ENCODE measurements at regions not wholly inside any gene's neighbourhood (a gene's known extent, or its start where the extent isn't known, plus 50 kb on each side); places are given as distances from the start of the nearest gene placed in this dataset.

GRCh38 chr1:104435255-104435654, 685.6 kb downstream of the AMY1C start:
- DNase-seq (ENCODE audit: low read depth) = no peak
- no peak for TF ChIP-seq CTCF (conservative IDR thresholded peaks at IDR 0.05; ENCODE audit: low read length)
- no peak overlapping the region for H3K4me3 ChIP-seq (ENCODE audit: low read length)

GRCh38 chr1:104440011-104440410, 690.3 kb downstream of the AMY1C start:
- H3K4me3 ChIP-seq (ENCODE audit: low read length) = no peak overlapping the region
- DNase-seq (ENCODE audit: low read depth) = no peak
- TF ChIP-seq CTCF (conservative IDR thresholded peaks at IDR 0.05; ENCODE audit: low read length) = no peak

- TF ChIP-seq CTCF (conservative IDR thresholded peaks at IDR 0.05; ENCODE audit: low read length) = no peak
- no peak for DNase-seq (ENCODE audit: low read depth)
- H3K4me3 ChIP-seq (ENCODE audit: low read length) = no peak overlapping the region
Observed at GRCh38 chr1:104456724-104457123, 707.0 kb downstream of the AMY1C start.

- no peak overlapping the region for H3K4me3 ChIP-seq (ENCODE audit: low read length)
- no peak for TF ChIP-seq CTCF (conservative IDR thresholded peaks at IDR 0.05; ENCODE audit: low read length)
- no peak for DNase-seq (ENCODE audit: low read depth)
Observed at GRCh38 chr1:104459886-104460285, 710.2 kb downstream of the AMY1C start.

- no peak overlapping the region for H3K4me3 ChIP-seq (ENCODE audit: low read length)
- no peak for DNase-seq (ENCODE audit: low read depth)
- no peak for TF ChIP-seq CTCF (conservative IDR thresholded peaks at IDR 0.05; ENCODE audit: low read length)
Observed at GRCh38 chr1:104460880-104461279, 711.2 kb downstream of the AMY1C start.

GRCh38 chr1:104463126-104463697, 713.5 kb downstream of the AMY1C start:
- no peak for DNase-seq (ENCODE audit: low read depth)
- no peak overlapping the region for H3K4me3 ChIP-seq (ENCODE audit: low read length)
- no peak for TF ChIP-seq CTCF (conservative IDR thresholded peaks at IDR 0.05; ENCODE audit: low read length)

- no peak for TF ChIP-seq CTCF (conservative IDR thresholded peaks at IDR 0.05; ENCODE audit: low read length)
- no peak for DNase-seq (ENCODE audit: low read depth)
Observed at GRCh38 chr1:104466068-104466467, 716.4 kb downstream of the AMY1C start.

More at GRCh38 chr1:104466068-104466467, 716.4 kb downstream of the AMY1C start:
- H3K4me3 ChIP-seq (ENCODE audit: low read length) = no peak overlapping the region
